M059J (cell line): ENCODE measurements at regions not wholly inside any gene's neighbourhood (a gene's known extent, or its start where the extent isn't known, plus 50 kb on each side); places are given as distances from the start of the nearest gene placed in this dataset.

ENCODE experiments used
- DNase-seq: peaks from one replicate; pipeline ENCODE4 v3.0.0-alpha.2; 2012; ENCODE audit warnings: low read depth

GRCh38 chr5:79871364-79872120, 119.5 kb downstream of the MTX3 start:
- DNase-seq = no peak

DNA sequence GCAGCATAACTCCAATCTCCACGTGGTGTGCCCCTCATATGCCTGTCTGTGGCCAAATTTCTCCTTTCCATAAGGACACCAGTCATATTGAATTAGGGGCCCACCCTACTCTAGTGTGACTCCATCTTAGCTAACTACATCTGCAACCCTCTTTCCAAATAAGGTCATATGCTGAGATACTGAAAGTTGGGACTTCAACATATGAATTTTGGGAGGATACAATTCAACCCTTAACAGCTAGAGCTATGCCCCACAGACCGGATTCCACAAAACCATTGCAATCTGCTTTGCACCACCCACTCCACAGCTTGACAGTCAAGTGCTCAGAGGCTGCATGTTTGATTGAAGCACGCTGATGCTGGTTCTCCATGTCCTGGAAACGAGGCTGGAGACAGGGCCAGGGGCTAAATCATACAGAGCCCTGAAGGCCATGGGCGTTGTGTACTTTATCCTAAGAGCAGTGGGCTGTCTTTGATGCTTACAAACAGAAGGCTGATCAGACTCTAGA, 122.8 kb downstream of the MTX3 start:
- DNase-seq = no peak

DNA sequence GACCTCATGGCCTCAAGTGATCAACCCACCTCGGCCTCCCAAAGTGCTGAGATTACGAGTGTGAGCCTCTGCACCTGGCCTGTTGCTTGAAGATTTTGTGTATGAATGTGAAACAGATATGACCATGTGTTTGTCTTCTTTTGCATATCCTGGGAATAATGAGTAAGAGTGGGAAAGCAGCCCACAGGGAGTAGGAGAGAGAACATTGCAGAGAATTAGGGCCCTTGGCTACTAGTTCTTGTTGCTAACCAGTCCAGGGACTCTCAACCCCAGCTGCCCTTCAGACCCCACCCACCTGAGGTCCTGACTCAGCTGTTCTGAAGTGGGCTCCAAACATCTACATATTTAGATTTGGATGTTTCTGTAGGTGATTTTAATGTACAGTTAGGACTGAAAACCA, 125.5 kb downstream of the MTX3 start:
- DNase-seq = no peak

- no peak for DNase-seq
These were observed 126.7 kb downstream of the MTX3 start for GRCh38 chr5:79864364-79864763.

DNA sequence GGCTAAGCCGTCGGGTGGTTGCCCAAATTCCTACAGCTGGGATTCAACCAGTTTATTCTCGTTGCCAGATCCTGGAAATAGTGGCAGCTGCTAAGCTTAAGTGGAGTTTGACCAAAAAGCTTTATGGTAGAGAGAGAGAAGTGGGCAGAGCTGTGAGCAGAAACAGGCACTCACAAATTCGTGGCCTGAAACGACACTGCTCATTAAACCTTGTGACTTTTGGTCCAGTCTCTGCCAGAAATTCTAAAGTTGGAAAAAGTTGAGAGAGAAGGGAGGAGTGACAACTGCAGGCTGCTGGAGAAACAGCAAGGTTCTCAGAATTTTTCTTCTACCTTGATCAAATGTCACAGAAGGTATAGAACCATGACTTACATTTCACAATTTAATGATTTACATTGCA, 131.5 kb downstream of the MTX3 start:
- no peak for DNase-seq

DNA sequence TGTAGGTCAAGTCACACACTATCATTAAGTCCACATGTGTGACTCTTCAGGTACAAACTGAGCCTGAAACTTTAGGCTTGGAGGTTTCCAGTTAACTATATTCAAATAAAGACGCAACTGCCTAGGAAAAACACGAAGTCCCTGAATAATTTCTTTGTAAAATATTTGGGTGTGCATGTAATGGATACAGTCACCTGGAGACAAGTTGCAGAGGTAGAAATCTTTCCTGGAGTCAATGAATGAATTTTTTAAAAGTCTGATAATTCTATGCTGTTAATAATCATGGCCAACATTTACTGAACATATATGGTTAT, 132.7 kb downstream of the MTX3 start:
- no peak for DNase-seq

DNA sequence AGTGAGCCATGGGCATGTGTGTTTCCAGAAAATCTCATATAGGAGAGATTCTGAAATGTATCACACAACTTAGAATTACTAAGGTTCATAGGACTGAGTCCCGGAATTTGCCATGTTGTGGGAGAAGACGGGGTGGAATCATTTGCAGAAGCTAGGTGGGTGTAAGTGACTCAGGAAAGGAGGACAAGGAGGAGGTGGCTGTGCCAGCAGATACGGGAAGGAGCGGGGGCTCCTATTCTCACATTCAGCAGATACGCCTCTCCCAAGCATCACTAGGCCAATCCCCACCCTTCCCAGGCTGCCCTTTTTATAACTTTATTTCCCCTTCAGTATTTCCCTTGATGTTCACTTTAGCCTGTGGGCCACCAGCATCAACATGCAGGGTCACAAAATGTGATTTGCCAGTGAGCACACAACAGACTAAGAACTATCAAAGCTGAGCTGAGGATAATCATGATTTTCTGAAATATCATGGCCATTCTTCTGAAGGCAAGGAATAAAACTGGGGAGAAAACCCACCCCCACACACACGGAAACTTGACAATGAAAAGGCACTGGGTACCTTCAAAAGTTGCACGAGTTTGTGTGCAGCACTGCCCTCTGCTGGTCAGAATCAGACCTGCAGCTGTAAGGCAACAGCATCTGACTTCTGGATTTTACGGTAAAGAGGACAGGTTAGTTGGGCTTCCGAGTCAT, 133.2 kb downstream of the MTX3 start:
- peak; percentile 46 for DNase-seq

- DNase-seq = no peak
These were observed 134.5 kb downstream of the MTX3 start for GRCh38 chr5:79856456-79857055.

DNA sequence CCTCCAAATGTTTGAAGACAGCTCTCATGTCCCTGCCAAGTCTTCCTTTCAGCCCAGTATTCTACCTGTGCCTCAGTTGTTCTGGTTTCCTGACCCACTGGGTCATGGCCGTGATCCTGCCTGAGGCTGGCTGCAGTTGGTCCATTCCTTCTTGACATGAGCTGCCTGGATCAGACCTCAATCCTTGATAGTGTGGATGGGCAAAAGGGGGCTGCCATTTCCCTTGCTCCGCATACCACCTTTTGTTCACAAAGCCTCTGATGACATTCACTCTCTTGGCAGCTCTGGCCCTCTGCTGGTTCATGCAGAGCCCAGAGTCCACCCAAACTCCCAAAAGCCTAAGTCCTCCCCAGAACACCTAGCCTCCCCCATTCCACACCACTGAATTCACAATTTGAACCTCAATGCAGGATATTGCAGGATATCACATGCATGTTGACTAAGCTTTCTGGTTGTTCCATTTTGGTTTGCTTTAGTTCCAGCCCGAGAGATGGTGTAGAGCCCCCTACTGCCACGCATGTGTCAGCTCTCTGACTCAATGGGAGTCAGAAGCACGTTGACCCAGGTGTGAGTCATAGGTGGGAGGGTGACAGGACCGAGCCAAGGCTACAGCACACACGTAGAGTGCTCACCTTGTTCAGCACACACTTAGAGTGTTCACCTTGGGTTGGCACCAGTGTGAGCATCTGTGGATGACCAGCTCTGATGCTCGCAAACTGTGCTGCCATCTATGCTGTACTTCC, 137.2 kb downstream of the MTX3 start:
- peak; percentile 59 for DNase-seq

GRCh38 chr5:79853028-79853427, 138.0 kb downstream of the MTX3 start:
- no peak for DNase-seq

GRCh38 chr5:79851391-79851863, 139.6 kb downstream of the MTX3 start:
- DNase-seq = no peak

DNA sequence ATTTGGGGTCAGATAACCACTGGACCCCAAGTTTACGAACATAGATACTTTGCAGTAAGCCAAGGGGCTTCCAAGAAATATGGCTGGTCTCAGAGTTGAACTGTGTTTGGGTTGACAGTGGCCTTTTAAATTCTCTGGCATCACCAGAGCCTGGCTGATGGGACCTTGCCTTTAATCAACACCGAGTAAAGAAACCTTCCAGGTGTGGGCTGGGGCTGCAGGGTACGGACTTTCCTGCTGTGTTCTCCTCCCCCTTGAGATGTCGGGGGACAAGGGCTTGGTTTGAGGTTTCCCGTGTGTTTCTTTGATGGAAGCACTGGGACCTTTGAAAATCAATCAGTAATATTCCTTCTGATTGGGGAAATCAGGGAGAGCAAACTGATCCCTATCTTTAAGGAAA, 140.1 kb downstream of the MTX3 start:
- DNase-seq = no peak

DNA sequence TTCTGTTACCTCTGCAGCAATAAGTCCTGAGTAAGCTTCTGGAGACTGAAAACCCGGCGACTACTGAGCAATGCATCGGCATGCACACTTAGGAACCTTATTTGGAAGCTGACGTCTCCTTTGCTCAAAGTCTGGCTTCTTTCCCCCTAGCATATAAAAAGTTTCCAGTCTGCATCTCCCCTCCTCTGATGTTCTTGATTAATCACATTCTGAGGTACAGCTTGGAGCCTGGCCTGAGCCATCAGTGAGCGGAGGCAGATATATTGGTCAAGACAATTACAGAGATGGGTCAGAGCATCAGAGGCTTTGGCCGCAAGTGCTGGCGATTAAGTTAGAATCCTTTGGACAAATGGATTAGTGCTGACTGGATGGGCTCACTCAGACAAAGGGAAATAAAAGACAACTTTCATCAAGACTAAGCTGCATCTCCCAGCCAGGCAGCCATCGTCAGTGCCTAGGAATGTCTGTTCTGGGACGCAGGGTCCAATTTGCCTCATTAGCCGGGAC, 140.7 kb downstream of the MTX3 start:
- DNase-seq = no peak

- DNase-seq = no peak
These were observed 141.4 kb downstream of the MTX3 start for GRCh38 chr5:79849486-79850315.
